ENCODE measurements at regions not wholly inside any gene's neighbourhood (a gene's known extent, or its start where the extent isn't known, plus 50 kb on each side); places are given as distances from the start of the nearest gene placed in this dataset.

- H3K4me1 ChIP-seq, result no peaks in the 10 kb centered on the region
- no peaks in the 10 kb centered on the region for H3K27me3 ChIP-seq
- no peak overlapping the region for H3K27ac ChIP-seq
- no peaks in the 10 kb centered on the region for H3K36me3 ChIP-seq
- TF ChIP-seq CTCF (IDR thresholded peaks at IDR 0.05), result no peak
- intact Hi-C loops (cut with DNase I), result no loop called here
- FAIRE-seq (no peak), DNase-seq (no peak), ATAC-seq (no peak)
- no peaks in the 10 kb centered on the region for H3K9me3 ChIP-seq
- no peak overlapping the region for H3K4me3 ChIP-seq
- 83 to 98% methylated on average over 2 of the region's 2 CpGs for WGBS, 2 donors
Measured at GRCh38 chr1:227445746-227446145, 117.6 kb upstream of the ZNF678 start.

GRCh38 chr1:227445092-227445674 lies 118.2 kb upstream of the ZNF678 start:
- Histone ChIP-seq H3K4me3 (no peak overlapping the region), H3K9me3 (no peaks in the 10 kb centered on the region), H3K4me1 (no peaks in the 10 kb centered on the region), H3K27ac (no peak overlapping the region), H3K27me3 (no peaks in the 10 kb centered on the region), H3K36me3 (no peaks in the 10 kb centered on the region)
- no peak for DNase-seq
- ATAC-seq, result no peak
- 73 to 90% methylated on average over 4 of the region's 4 CpGs for WGBS, 2 donors
- no peak for TF ChIP-seq CTCF (IDR thresholded peaks at IDR 0.05)
- FAIRE-seq, result no peak
- intact Hi-C loops (cut with DNase I), result no loop called here

GRCh38 chr1:227440182-227440581 lies 121.9 kb upstream of the CDC42BPA start:
- no peak for DNase-seq
- H3K27me3 ChIP-seq, result no peaks in the 10 kb centered on the region
- no peak overlapping the region for H3K4me3 ChIP-seq
- H3K27ac ChIP-seq, result no peak overlapping the region
- ATAC-seq, result peak in 2 of 4 donors; percentile 20 to 25
- FAIRE-seq, result no peak
- 30 to 32% methylated on average over 7 of the region's 7 CpGs for WGBS, 2 donors
- H3K9me3 ChIP-seq, result no peaks in the 10 kb centered on the region
- no peak for TF ChIP-seq CTCF (IDR thresholded peaks at IDR 0.05)
- no peaks in the 10 kb centered on the region for H3K4me1 ChIP-seq
- no peaks in the 10 kb centered on the region for H3K36me3 ChIP-seq
- intact Hi-C loops (cut with DNase I), result loop anchor here in 1 of 3 donors (5.0 kb wide), 1 partner anchor 533 kb away; no protein-coding TSS in a partner anchor

GRCh38 chr1:227437495-227438008 lies 119.3 kb upstream of the CDC42BPA start:
- TF ChIP-seq CTCF (IDR thresholded peaks at IDR 0.05), result peak in 2 of 4 donors; percentile 10 to 16
- intact Hi-C loops (cut with DNase I), result loop anchor here in 1 of 3 donors (10.0 kb wide), 2 partner anchors 203 to 523 kb away; no protein-coding TSS in a partner anchor
- no peaks in the 10 kb centered on the region for H3K27me3 ChIP-seq
- H3K36me3 ChIP-seq, result no peaks in the 10 kb centered on the region
- no peak for FAIRE-seq
- H3K27ac ChIP-seq, result no peak overlapping the region
- no peaks in the 10 kb centered on the region for H3K4me1 ChIP-seq
- peak overlapping the region in 2 of 4 donors; percentile 25 to 38 for H3K4me3 ChIP-seq
- ATAC-seq, result peak; percentile 65 to 92 (median 89)
- DNase-seq, result no peak
- WGBS, 2 donors, result 3% methylated on average over 7 of the region's 7 CpGs
- H3K9me3 ChIP-seq, result no peaks in the 10 kb centered on the region

- no peak for ATAC-seq
- intact Hi-C loops (cut with DNase I), result loop anchor here in 1 of 3 donors (10.0 kb wide), 2 partner anchors 200 to 520 kb away; no protein-coding TSS in a partner anchor
- H3K27me3 ChIP-seq, result no peaks in the 10 kb centered on the region
- H3K36me3 ChIP-seq, result no peaks in the 10 kb centered on the region
- no peaks in the 10 kb centered on the region for H3K4me1 ChIP-seq
- DNase-seq, result no peak
- no peaks in the 10 kb centered on the region for H3K9me3 ChIP-seq
- no peak for TF ChIP-seq CTCF (IDR thresholded peaks at IDR 0.05)
- 85 to 87% methylated on average over 3 of the region's 3 CpGs for WGBS, 2 donors
- no peak overlapping the region for H3K27ac ChIP-seq
- FAIRE-seq, result no peak
- no peak overlapping the region for H3K4me3 ChIP-seq
Measured at GRCh38 chr1:227434808-227435444, 116.6 kb upstream of the CDC42BPA start.
